NCI-H748 (cell line): ENCODE measurements at regions not wholly inside any gene's neighbourhood (a gene's known extent, or its start where the extent isn't known, plus 50 kb on each side); places are given as distances from the start of the nearest gene placed in this dataset.

Source experiments
- DNase-seq: peaks from one replicate; lab custom pipeline; 2025; ENCODE audit not compliant: unreplicated experiment; lab: John Stamatoyannopoulos, UW

DNA sequence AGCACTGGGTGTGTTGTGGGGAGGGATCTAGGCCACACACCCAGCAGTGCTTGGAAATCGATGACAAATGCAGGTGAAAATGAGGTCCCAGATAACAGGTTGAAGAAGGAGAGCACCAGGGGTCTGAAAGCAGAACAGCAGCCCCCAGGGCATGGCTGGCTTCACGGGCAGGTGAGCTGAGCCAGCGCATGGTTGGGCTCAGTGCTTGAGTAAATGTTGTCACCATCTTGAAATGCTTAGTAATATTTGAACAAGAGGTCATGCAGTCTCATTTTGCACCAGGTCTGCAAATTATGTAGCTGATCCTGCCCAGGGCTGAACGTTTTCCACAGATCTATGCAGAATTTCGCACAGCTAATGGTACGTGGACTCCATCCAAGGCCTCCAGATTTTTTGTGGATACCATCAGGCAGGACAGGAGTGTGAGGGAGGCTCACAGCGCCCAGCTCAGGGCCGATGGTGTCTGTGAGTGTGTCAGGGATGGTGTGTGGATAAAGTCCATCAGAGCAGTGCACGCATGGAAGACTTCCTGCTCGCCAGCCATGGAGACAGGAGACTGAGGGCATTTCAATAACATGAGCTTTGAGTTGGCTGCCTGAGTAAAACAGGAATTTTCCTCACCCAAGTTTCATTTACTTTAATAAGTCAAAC, 53.1 kb upstream of the SNX9 start:
- peak; percentile 24 for DNase-seq

GRCh38 chr6:157770946-157771345, 52.1 kb upstream of the SNX9 start:
- no peak for DNase-seq

GRCh38 chr6:157772820-157773219, 50.2 kb upstream of the SNX9 start:
- no peak for DNase-seq
